K562 (cell line): ENCODE measurements at regions not wholly inside any gene's neighbourhood (a gene's known extent, or its start where the extent isn't known, plus 50 kb on each side); places are given as distances from the start of the nearest gene placed in this dataset.

ENCODE experiments used
- ATAC-seq: fragments of 200-7000 bp; cut with Tn5 transposase; 3 replicates; pipeline ENCODE4 v1.9.1; 2020; ENCODE audit warnings: moderate library complexity
- BruUV-seq: library from RNA; stranded (reverse); fragments of 400-500 nt; replicated peaks from 2 replicates; lab custom pipeline; 2021; lab: Mats Ljungman, UMichigan
- CTCF ChIA-PET: fragments of 300-600 bp; formaldehyde crosslinking; extraction: SDS; loops from one replicate; lab custom pipeline; 2021; ENCODE audit warnings: low intra/inter-chr PET ratio; lab: Yijun Ruan, JAX
- POLR2A ChIA-PET: fragments of 300-600, 350-650 bp; sonication (Branson Sonifier 250); formaldehyde crosslinking; extraction: SDS; loops from one replicate; lab custom pipeline; 2021; ENCODE audit warnings: antibody characterized with exemption, inconsistent platforms; lab: Yijun Ruan, JAX
- DNase-seq, 4 experiments: peaks; one replicate each; pipeline versions ENCODE4 v3.0.0 to v3.0.0-alpha.2; 2011 to 2018; ENCODE audit warnings: low spot score in 3 of 4, mixed read lengths in 3 of 4; ENCODE audit errors: extremely low read depth in 1 of 4
- FAIRE-seq: peaks from 2 replicates; lab custom pipeline; 2011; peaks lifted over from hg19 to GRCh38; lab: Jason Lieb, UNC
- H2AFZ ChIP-seq: 2 replicates; pipeline ENCODE4 v1.6.0; 2011; ENCODE audit warnings: low read depth, low read length, control low read depth, inconsistent platforms
- H3K27ac ChIP-seq: fragments of 200-600 bp; 3 replicates; pipeline ENCODE4 v1.8.0; 2011; ENCODE audit warnings: low read depth, mild to moderate bottlenecking, control low read depth, inconsistent platforms, low read length, moderate library complexity, mixed read lengths; ENCODE audit errors: extremely low read depth
- H3K27me3 ChIP-seq, 2 experiments: fragments of 300-600 bp in 1 of 2; 2 replicates in 1 of 2; 3 replicates in 1 of 2; pipeline versions ENCODE4 v1.6.0 to v1.8.0; 2011; ENCODE audit warnings: inconsistent platforms in 2 of 2, low read length in 2 of 2, mild to moderate bottlenecking in 1 of 2, mixed read lengths in 1 of 2, moderate library complexity in 1 of 2; ENCODE audit not compliant: control insufficient read depth in 2 of 2, insufficient read depth in 2 of 2
- H3K36me3 ChIP-seq: fragments of 300-600 bp; 3 replicates; pipeline ENCODE4 v1.8.0; 2011; ENCODE audit warnings: mild to moderate bottlenecking, low read length, inconsistent platforms; ENCODE audit not compliant: control insufficient read depth, insufficient read depth
- H3K4me1 ChIP-seq, 2 experiments: fragments of 200-600 bp in 1 of 2; replicated peaks in 1 of 2; 2 replicates in 1 of 2; 3 replicates in 1 of 2; pipeline versions ENCODE4 v1.5.1 to v1.8.0; 2011; ENCODE audit warnings: inconsistent platforms in 2 of 2, low read length in 2 of 2, mild to moderate bottlenecking in 1 of 2, mixed read lengths in 1 of 2, moderate library complexity in 1 of 2; ENCODE audit not compliant: control insufficient read depth in 2 of 2, insufficient read depth in 2 of 2
- H3K4me2 ChIP-seq: 2 replicates; pipeline ENCODE4 v1.6.1; 2011; ENCODE audit warnings: low read length, control low read depth, inconsistent platforms, mixed read lengths; ENCODE audit not compliant: insufficient read depth
- H3K4me3 ChIP-seq: fragments of 200-600 bp; sonication (generic), shearing (Covaris generic); 2 replicates; pipeline ENCODE4 v1.5.1; 2016; ENCODE audit warnings: control low read depth, inconsistent platforms
- H3K79me2 ChIP-seq: fragments of 200-600 bp; 3 replicates; pipeline ENCODE4 v1.8.0; 2011; ENCODE audit warnings: low read length, inconsistent platforms; ENCODE audit not compliant: control insufficient read depth, insufficient read depth
- H3K9ac ChIP-seq, 2 experiments: 2 replicates each; pipeline versions ENCODE4 v1.6.0 to v1.6.1; 2011; ENCODE audit warnings: low read depth in 2 of 2, low read length in 2 of 2, control low read depth in 1 of 2, inconsistent platforms in 1 of 2, mild to moderate bottlenecking in 1 of 2, mixed read lengths in 1 of 2; ENCODE audit not compliant: insufficient read depth in 1 of 2
- H3K9me1 ChIP-seq: one replicate; pipeline ENCODE4 v1.6.0; 2011; ENCODE audit warnings: inconsistent platforms, mild to moderate bottlenecking, low read length, moderate library complexity; ENCODE audit not compliant: control insufficient read depth, insufficient read depth
- H3K9me3 ChIP-seq: replicated peaks from 2 replicates; pipeline ENCODE4 v1.5.1; 2011; ENCODE audit warnings: low read depth, low read length, inconsistent platforms; ENCODE audit not compliant: control insufficient read depth, insufficient read depth
- H4K20me1 ChIP-seq: replicated peaks from 2 replicates; pipeline ENCODE4 v1.6.1; 2011; ENCODE audit warnings: low read length, inconsistent platforms, mixed read lengths; ENCODE audit not compliant: control insufficient read depth, insufficient read depth
- CAMTA2 ChIP-seq: fragments of 250-450 bp; sonication (Bioruptor Pico); conservative IDR thresholded peaks from 2 replicates; pipeline ENCODE4 v1.5.1; 2022
- CTCF ChIP-seq, 3 experiments: IDR thresholded peaks in 2 of 3; conservative IDR thresholded peaks in 1 of 3; 2 replicates each; pipeline ENCODE4 v1.5.1; 2011 to 2012; ENCODE audit warnings: low read length in 3 of 3, mild to moderate bottlenecking in 3 of 3, control low read depth in 2 of 3, improper control_type of control experiment in 1 of 3, inconsistent platforms in 1 of 3, low read depth in 1 of 3, mixed read lengths in 1 of 3, moderate library complexity in 1 of 3; ENCODE audit not compliant: insufficient read depth in 2 of 3
- HDGF ChIP-seq: fragments of 450-650 bp; IDR thresholded peaks from 2 replicates; pipeline ENCODE4 v1.6.1; 2016
- NR1H2 ChIP-seq: sonication (generic); formaldehyde crosslinking; IDR thresholded peaks from 2 replicates; pipeline ENCODE4 v1.4.0; 2020; ENCODE audit warnings: mild to moderate bottlenecking, missing genetic modification reagents
- PCBP2 ChIP-seq: fragments of 200-400 bp; formaldehyde crosslinking; IDR thresholded peaks from 2 replicates; pipeline ENCODE4 v1.6.1; 2018; ENCODE audit warnings: low read length, low read depth, mild to moderate bottlenecking, moderate library complexity; ENCODE audit not compliant: poor library complexity, severe bottlenecking
- POLR2A ChIP-seq: fragments of 450-650 bp; conservative IDR thresholded peaks from 2 replicates; pipeline ENCODE4 v1.6.1; 2016
- ZNF431 ChIP-seq: sonication (generic); formaldehyde crosslinking; IDR thresholded peaks from 2 replicates; pipeline ENCODE4 v1.8.0; 2022; ENCODE audit warnings: mild to moderate bottlenecking, missing genetic modification reagents
- WGBS: fragments of 100-300 bp; shearing (Covaris generic); methylation state at CpG from one replicate; pipeline ENCODE4 v1.1.6; 2016; ENCODE audit warnings: low coverage, mixed read lengths; ENCODE audit not compliant: insufficient coverage; ENCODE audit errors: missing lambda C conversion rate; 5-methylcytosine and 5-hydroxymethylcytosine counted together
- in situ Hi-C: fragments of 300-500 bp; cut with MboI; formaldehyde crosslinking; loops from 4 replicates; pipeline ENCODE4 v1.15.0; 2018; ENCODE audit warnings: inconsistent platforms, mixed read lengths
- intact Hi-C: fragments of 100-400 bp; cut with micrococcal nuclease; formaldehyde crosslinking; loops from 2 replicates; pipeline ENCODE4 v1.14.2; 2022
- TF ChIP-seq, protein P1 (sequence below): fragments of 450-650 bp; IDR thresholded peaks from 2 replicates; pipeline ENCODE4 v1.6.1; 2017; ENCODE audit warnings: mild to moderate bottlenecking, moderate library complexity

GRCh38 chr15:62462721-62463120 lies 297.6 kb upstream of the C2CD4B start:
- no peak for TF ChIP-seq HDGF
- no peak for TF ChIP-seq ZNF431 (CRISPR knock-in tag)
- TF ChIP-seq CAMTA2 (CRISPR knock-in tag) = no peak
- TF ChIP-seq, protein P1, sequence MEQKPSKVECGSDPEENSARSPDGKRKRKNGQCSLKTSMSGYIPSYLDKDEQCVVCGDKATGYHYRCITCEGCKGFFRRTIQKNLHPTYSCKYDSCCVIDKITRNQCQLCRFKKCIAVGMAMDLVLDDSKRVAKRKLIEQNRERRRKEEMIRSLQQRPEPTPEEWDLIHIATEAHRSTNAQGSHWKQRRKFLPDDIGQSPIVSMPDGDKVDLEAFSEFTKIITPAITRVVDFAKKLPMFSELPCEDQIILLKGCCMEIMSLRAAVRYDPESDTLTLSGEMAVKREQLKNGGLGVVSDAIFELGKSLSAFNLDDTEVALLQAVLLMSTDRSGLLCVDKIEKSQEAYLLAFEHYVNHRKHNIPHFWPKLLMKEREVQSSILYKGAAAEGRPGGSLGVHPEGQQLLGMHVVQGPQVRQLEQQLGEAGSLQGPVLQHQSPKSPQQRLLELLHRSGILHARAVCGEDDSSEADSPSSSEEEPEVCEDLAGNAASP = no peak
- no peak for TF ChIP-seq POLR2A
- no peak for TF ChIP-seq PCBP2
- no peak for TF ChIP-seq CTCF (IDR thresholded peaks at IDR 0.05 in 2 of 3, conservative IDR thresholded peaks at IDR 0.05 in 1 of 3; ENCODE audit: insufficient read depth in 2 of 3, low read depth in 1 of 3, low read length in 3 of 3)
- TF ChIP-seq NR1H2 = no peak
- H3K9me1 ChIP-seq = no peaks in the 10 kb centered on the region
- H3K27ac ChIP-seq = no peak overlapping the region
- no peak overlapping the region for H2AFZ ChIP-seq
- H3K36me3 ChIP-seq = no peaks in the 10 kb centered on the region
- BruUV-seq = no TSS peak
- peaks cover 15 to 36% of the 10 kb centered on the region in 2 experiments; a peak in 4 of 5 replicates for H3K27me3 ChIP-seq
- no peak overlapping the region for H3K4me3 ChIP-seq
- ATAC-seq = no peak
- no peaks in the 10 kb centered on the region for H3K4me1 ChIP-seq
- in situ Hi-C loops (no loop called here), intact Hi-C loops (no loop called here)
- no peaks in the 10 kb centered on the region for H3K9me3 ChIP-seq
- WGBS = 0% methylated on average over 7 of the region's 7 CpGs
- CTCF ChIA-PET = no interaction called here
- no peak overlapping the region for H3K4me2 ChIP-seq
- no peak overlapping the region for H3K9ac ChIP-seq
- H4K20me1 ChIP-seq = no peaks in the 10 kb centered on the region; the same call in 1 of the 2 replicates
- FAIRE-seq = no peak
- H3K79me2 ChIP-seq = no peaks in the 10 kb centered on the region
- DNase-seq = no peak
- POLR2A ChIA-PET = no interaction called here
